PC-3 (cell line): ENCODE measurements at regions not wholly inside any gene's neighbourhood (a gene's known extent, or its start where the extent isn't known, plus 50 kb on each side); places are given as distances from the start of the nearest gene placed in this dataset.

Experiments
- EZH2 ChIP-seq: fragments of 300-600 bp; sonication (generic); IDR thresholded peaks from one replicate; pipeline ENCODE4 v1.6.1; 2017; ENCODE audit warnings: antibody characterized with exemption, mild to moderate bottlenecking, low read length; ENCODE audit not compliant: unreplicated experiment
- TF ChIP-seq, protein P1 (sequence below): fragments of 300-600 bp; sonication (generic); conservative IDR thresholded peaks from 2 replicates; pipeline ENCODE4 v1.5.1; 2017; ENCODE audit warnings: antibody characterized with exemption, low read depth, mild to moderate bottlenecking, low read length

DNA sequence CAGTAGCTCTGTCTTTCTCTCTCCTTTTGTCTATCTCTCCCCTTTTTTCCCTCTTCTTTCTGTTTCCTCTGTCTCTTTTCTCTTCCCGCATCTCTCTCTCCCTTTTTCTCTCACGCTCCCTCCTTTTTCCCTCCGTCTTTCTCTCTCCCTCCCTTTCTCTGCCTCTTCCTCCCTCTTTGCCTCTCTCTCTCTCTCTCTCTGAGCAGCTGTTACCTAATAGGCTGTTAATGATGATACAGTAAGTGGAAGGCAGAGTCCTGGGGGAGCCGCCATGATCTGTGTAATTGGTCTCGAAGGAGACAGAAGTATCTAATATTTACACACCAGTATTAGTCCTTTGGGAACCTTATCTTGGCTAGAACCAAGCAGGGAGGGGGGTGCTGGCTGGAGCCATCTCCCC is 136.1 kb upstream of the CIBAR2 start:
- TF ChIP-seq, protein P1, sequence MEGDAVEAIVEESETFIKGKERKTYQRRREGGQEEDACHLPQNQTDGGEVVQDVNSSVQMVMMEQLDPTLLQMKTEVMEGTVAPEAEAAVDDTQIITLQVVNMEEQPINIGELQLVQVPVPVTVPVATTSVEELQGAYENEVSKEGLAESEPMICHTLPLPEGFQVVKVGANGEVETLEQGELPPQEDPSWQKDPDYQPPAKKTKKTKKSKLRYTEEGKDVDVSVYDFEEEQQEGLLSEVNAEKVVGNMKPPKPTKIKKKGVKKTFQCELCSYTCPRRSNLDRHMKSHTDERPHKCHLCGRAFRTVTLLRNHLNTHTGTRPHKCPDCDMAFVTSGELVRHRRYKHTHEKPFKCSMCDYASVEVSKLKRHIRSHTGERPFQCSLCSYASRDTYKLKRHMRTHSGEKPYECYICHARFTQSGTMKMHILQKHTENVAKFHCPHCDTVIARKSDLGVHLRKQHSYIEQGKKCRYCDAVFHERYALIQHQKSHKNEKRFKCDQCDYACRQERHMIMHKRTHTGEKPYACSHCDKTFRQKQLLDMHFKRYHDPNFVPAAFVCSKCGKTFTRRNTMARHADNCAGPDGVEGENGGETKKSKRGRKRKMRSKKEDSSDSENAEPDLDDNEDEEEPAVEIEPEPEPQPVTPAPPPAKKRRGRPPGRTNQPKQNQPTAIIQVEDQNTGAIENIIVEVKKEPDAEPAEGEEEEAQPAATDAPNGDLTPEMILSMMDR, result no peak
- TF ChIP-seq EZH2, result no peak
